Chondrocyte (in vitro differentiated cells): ENCODE measurements at regions not wholly inside any gene's neighbourhood (a gene's known extent, or its start where the extent isn't known, plus 50 kb on each side); places are given as distances from the start of the nearest gene placed in this dataset.

Experiments used
- DNase-seq: peaks from one replicate; pipeline ENCODE4 v3.0.0; 2021; ENCODE audit warnings: mixed read lengths, low spot score
- H3K27ac Mint-ChIP-seq: one replicate; pipeline ENCODE4 v1.8.0; 2021; ENCODE audit warnings: mild to moderate bottlenecking, moderate library complexity, mixed read lengths; ENCODE audit not compliant: unreplicated experiment
- H3K27me3 Mint-ChIP-seq: 2 replicates; pipeline ENCODE4 v1.8.0; 2021; ENCODE audit warnings: low read depth, mixed read lengths
- H3K36me3 Mint-ChIP-seq: 2 replicates; pipeline ENCODE4 v1.8.0; 2021; ENCODE audit warnings: low read depth, mixed read lengths
- H3K4me1 Mint-ChIP-seq: 2 replicates; pipeline ENCODE4 v1.8.0; 2021; ENCODE audit warnings: low read depth, mild to moderate bottlenecking, mixed read lengths
- H3K4me3 Mint-ChIP-seq: one replicate; pipeline ENCODE4 v1.8.0; 2021; ENCODE audit warnings: mild to moderate bottlenecking, moderate library complexity, mixed read lengths; ENCODE audit not compliant: unreplicated experiment
- H3K9me3 Mint-ChIP-seq: 2 replicates; pipeline ENCODE4 v1.8.0; 2021; ENCODE audit warnings: low read depth, mixed read lengths
- CTCF ChIP-seq: fragments of 200-600 bp; sonication (generic); IDR thresholded peaks from 2 replicates; pipeline ENCODE4 v1.5.0; 2021; ENCODE audit warnings: antibody characterized with exemption, mild to moderate bottlenecking, moderate library complexity

- Mint-ChIP-seq H3K27ac (no peak overlapping the region), H3K9me3 (peaks cover 4% of the 10 kb centered on the region), H3K4me1 (no peaks in the 10 kb centered on the region), H3K27me3 (no peaks in the 10 kb centered on the region), H3K36me3 (no peaks in the 10 kb centered on the region), H3K4me3 (no peak overlapping the region)
- no peak for DNase-seq
- TF ChIP-seq CTCF, result no peak
Observed at GRCh38 chr1:217182992-217183391, 447.9 kb downstream of the GPATCH2 start.

GRCh38 chr1:217181756-217182155 lies 449.1 kb downstream of the GPATCH2 start:
- Mint-ChIP-seq H3K4me3 (no peak overlapping the region), H3K27ac (no peak overlapping the region), H3K4me1 (no peaks in the 10 kb centered on the region), H3K27me3 (no peaks in the 10 kb centered on the region), H3K36me3 (no peaks in the 10 kb centered on the region), H3K9me3 (no peaks in the 10 kb centered on the region)
- DNase-seq, result no peak
- no peak for TF ChIP-seq CTCF

GRCh38 chr1:217181176-217181746 lies 449.6 kb downstream of the GPATCH2 start:
- DNase-seq, result no peak
- Mint-ChIP-seq H3K4me3 (no peak overlapping the region), H3K27ac (no peak overlapping the region), H3K27me3 (no peaks in the 10 kb centered on the region), H3K4me1 (no peaks in the 10 kb centered on the region), H3K9me3 (no peaks in the 10 kb centered on the region), H3K36me3 (no peaks in the 10 kb centered on the region)
- no peak for TF ChIP-seq CTCF

- H3K9me3 Mint-ChIP-seq, result no peaks in the 10 kb centered on the region
- no peaks in the 10 kb centered on the region for H3K36me3 Mint-ChIP-seq
- TF ChIP-seq CTCF, result no peak
- no peaks in the 10 kb centered on the region for H3K27me3 Mint-ChIP-seq
- H3K4me1 Mint-ChIP-seq, result no peaks in the 10 kb centered on the region
- no peak for DNase-seq
- no peak overlapping the region for H3K27ac Mint-ChIP-seq
- H3K4me3 Mint-ChIP-seq, result no peak overlapping the region
Observed at GRCh38 chr1:217180443-217180842, 450.4 kb downstream of the GPATCH2 start.

GRCh38 chr1:217164403-217164802 lies 441.2 kb upstream of the ESRRG start:
- no peak for TF ChIP-seq CTCF
- no peak overlapping the region for H3K4me3 Mint-ChIP-seq
- H3K27ac Mint-ChIP-seq, result no peak overlapping the region
- no peak for DNase-seq
- peaks cover 5% of the 10 kb centered on the region for H3K27me3 Mint-ChIP-seq
- no peaks in the 10 kb centered on the region for H3K4me1 Mint-ChIP-seq
- no peaks in the 10 kb centered on the region for H3K36me3 Mint-ChIP-seq
- H3K9me3 Mint-ChIP-seq, result no peaks in the 10 kb centered on the region
